Fibroblast of lung (primary cell): ENCODE measurements at regions not wholly inside any gene's neighbourhood (a gene's known extent, or its start where the extent isn't known, plus 50 kb on each side); places are given as distances from the start of the nearest gene placed in this dataset.

Experiments used
- CTCF ChIP-seq, 2 donors: IDR thresholded peaks in 1 of 2; conservative IDR thresholded peaks in 1 of 2; 1 replicate in 1 of 2; 2 replicates in 1 of 2; pipeline ENCODE4 v1.5.1; 2011 to 2012; ENCODE audit warnings: low read length in 2 of 2, control low read depth in 1 of 2, inconsistent platforms in 1 of 2, low read depth in 1 of 2, mild to moderate bottlenecking in 1 of 2
- EZH2 ChIP-seq: IDR thresholded peaks from 2 replicates; pipeline ENCODE4 v1.5.1; 2012; ENCODE audit warnings: low read length, control low read depth, mild to moderate bottlenecking; ENCODE audit errors: missing control alignments

- TF ChIP-seq CTCF (conservative IDR thresholded peaks at IDR 0.05 in 1 of 2, IDR thresholded peaks at IDR 0.05 in 1 of 2; ENCODE audit: low read depth in 1 of 2, low read length in 2 of 2) (no peak), EZH2 (no peak)
Measured at GRCh38 chr5:34539183-34539582, 116.9 kb upstream of the RAI14 start.
